Lung (tissue), 11 donors: ENCODE measurements at regions not wholly inside any gene's neighbourhood (a gene's known extent, or its start where the extent isn't known, plus 50 kb on each side); places are given as distances from the start of the nearest gene placed in this dataset.

Source experiments
- ATAC-seq: fragments of 200-7000 bp; cut with Tn5 transposase; one replicate; pipeline ENCODE4 v1.9.1; 2020; ENCODE audit warnings: moderate number of reproducible peaks; ENCODE audit not compliant: insufficient read depth, low FRiP score
- DNase-seq, 3 donors: peaks; one replicate each; pipeline ENCODE4 v3.0.0-alpha.2; 2013 to 2017
- H3K27ac ChIP-seq, 2 donors: one replicate each; pipeline ENCODE4 v1.5.1; 2013; ENCODE audit warnings: mild to moderate bottlenecking in 2 of 2, moderate library complexity in 2 of 2, control low read depth in 1 of 2, inconsistent platforms in 1 of 2, low read depth in 1 of 2, low read length in 1 of 2
- H3K27me3 ChIP-seq, 3 donors: one replicate each; pipeline ENCODE4 v1.5.1; 2013; ENCODE audit warnings: low read length in 2 of 3; ENCODE audit not compliant: control insufficient read depth in 3 of 3, insufficient read depth in 3 of 3
- H3K36me3 ChIP-seq, 4 donors: one replicate each; pipeline ENCODE4 v1.5.1; 2013; ENCODE audit warnings: low read length in 4 of 4, mild to moderate bottlenecking in 1 of 4, moderate library complexity in 1 of 4; ENCODE audit not compliant: control insufficient read depth in 4 of 4, insufficient read depth in 4 of 4
- H3K4me1 ChIP-seq, 5 donors: one replicate each; pipeline ENCODE4 v1.5.1; 2013; ENCODE audit warnings: low read length in 5 of 5, mild to moderate bottlenecking in 2 of 5, moderate library complexity in 1 of 5; ENCODE audit not compliant: control insufficient read depth in 5 of 5, insufficient read depth in 5 of 5
- H3K4me3 ChIP-seq: one replicate; pipeline ENCODE4 v1.5.1; 2013; ENCODE audit warnings: mild to moderate bottlenecking, control low read depth, moderate library complexity
- H3K9ac ChIP-seq, 2 donors: one replicate each; pipeline ENCODE4 v1.5.1; 2013; ENCODE audit warnings: low read length in 2 of 2, control low read depth in 1 of 2; ENCODE audit not compliant: insufficient read depth in 1 of 2
- H3K9me3 ChIP-seq, 4 donors: one replicate each; pipeline ENCODE4 v1.5.1; 2013; ENCODE audit warnings: low read length in 3 of 4, mild to moderate bottlenecking in 1 of 4, moderate library complexity in 1 of 4; ENCODE audit not compliant: control insufficient read depth in 4 of 4, insufficient read depth in 3 of 4
- CTCF ChIP-seq: IDR thresholded peaks from 2 replicates; pipeline ENCODE4 v1.5.1; 2012; ENCODE audit warnings: mild to moderate bottlenecking; ENCODE audit errors: control extremely low read depth, extremely low read depth
- WGBS, 2 donors: extraction: QIAGEN DNeasy Blood & Tissue Kit; methylation state at CpG; one replicate each; pipeline ENCODE4 v1.1.7; 2013; 5-methylcytosine and 5-hydroxymethylcytosine counted together
- donor health status: control.
- donor health status: control.
- donor health status: Bipolar disorder and iron deficiency.
- donor health status: healthy.
- donor health status: DM: yes; HTN: yes; CAD: no.

- no peaks in the 10 kb centered on the region for H3K4me1 ChIP-seq
- 81 to 91% methylated on average over 2 of the region's 2 CpGs for WGBS, 2 donors
- no peaks in the 10 kb centered on the region for H3K27me3 ChIP-seq
- no peak overlapping the region for H3K27ac ChIP-seq
- no peak for DNase-seq
- H3K36me3 ChIP-seq = no peaks in the 10 kb centered on the region
- no peak overlapping the region for H3K4me3 ChIP-seq
- no peak for TF ChIP-seq CTCF
- no peak for ATAC-seq
- H3K9ac ChIP-seq = no peak overlapping the region
- H3K9me3 ChIP-seq = no peaks in the 10 kb centered on the region
These were observed 263.1 kb upstream of the FAR2 start for GRCh38 chr12:28885928-28886327.

- TF ChIP-seq CTCF = no peak
- DNase-seq (no peak), ATAC-seq (no peak)
- no peaks in the 10 kb centered on the region for H3K4me1 ChIP-seq
- H3K9me3 ChIP-seq = no peaks in the 10 kb centered on the region
- H3K27me3 ChIP-seq = no peaks in the 10 kb centered on the region
- H3K36me3 ChIP-seq = no peaks in the 10 kb centered on the region
- no peak overlapping the region for H3K27ac ChIP-seq
- no peak overlapping the region for H3K4me3 ChIP-seq
- H3K9ac ChIP-seq = no peak overlapping the region
These were observed 261.6 kb upstream of the FAR2 start for GRCh38 chr12:28887461-28887990.

- DNase-seq = no peak
- no peak overlapping the region for H3K9ac ChIP-seq
- no peaks in the 10 kb centered on the region for H3K9me3 ChIP-seq
- WGBS, 2 donors = 80 to 94% methylated on average over 4 of the region's 4 CpGs
- H3K36me3 ChIP-seq = no peaks in the 10 kb centered on the region
- no peak overlapping the region for H3K27ac ChIP-seq
- no peaks in the 10 kb centered on the region for H3K4me1 ChIP-seq
- ATAC-seq = no peak
- no peak overlapping the region for H3K4me3 ChIP-seq
- TF ChIP-seq CTCF = no peak
- no peaks in the 10 kb centered on the region for H3K27me3 ChIP-seq
These were observed 258.4 kb upstream of the FAR2 start for GRCh38 chr12:28890664-28891063.

- TF ChIP-seq CTCF = no peak
These were observed 258.0 kb upstream of the FAR2 start for GRCh38 chr12:28891126-28891525.

More at GRCh38 chr12:28891126-28891525, 258.0 kb upstream of the FAR2 start:
- no peaks in the 10 kb centered on the region for H3K36me3 ChIP-seq
- H3K9me3 ChIP-seq = no peaks in the 10 kb centered on the region
- H3K27ac ChIP-seq = no peak overlapping the region
- H3K4me1 ChIP-seq = no peaks in the 10 kb centered on the region
- no peak overlapping the region for H3K4me3 ChIP-seq
- DNase-seq (no peak), ATAC-seq (no peak)
- no peak overlapping the region for H3K9ac ChIP-seq
- H3K27me3 ChIP-seq = no peaks in the 10 kb centered on the region
